GM03348 (cell line): ENCODE measurements at regions not wholly inside any gene's neighbourhood (a gene's known extent, or its start where the extent isn't known, plus 50 kb on each side); places are given as distances from the start of the nearest gene placed in this dataset.

Source experiments
- DNase-seq: peaks from one replicate; pipeline ENCODE4 v3.0.0; 2012; ENCODE audit warnings: low spot score

GRCh38 chr7:38002689-38003088 lies 82.2 kb downstream of the EPDR1 start:
- DNase-seq: no peak

GRCh38 chr7:38006559-38006958 lies 86.1 kb downstream of the EPDR1 start:
- no peak for DNase-seq

DNA sequence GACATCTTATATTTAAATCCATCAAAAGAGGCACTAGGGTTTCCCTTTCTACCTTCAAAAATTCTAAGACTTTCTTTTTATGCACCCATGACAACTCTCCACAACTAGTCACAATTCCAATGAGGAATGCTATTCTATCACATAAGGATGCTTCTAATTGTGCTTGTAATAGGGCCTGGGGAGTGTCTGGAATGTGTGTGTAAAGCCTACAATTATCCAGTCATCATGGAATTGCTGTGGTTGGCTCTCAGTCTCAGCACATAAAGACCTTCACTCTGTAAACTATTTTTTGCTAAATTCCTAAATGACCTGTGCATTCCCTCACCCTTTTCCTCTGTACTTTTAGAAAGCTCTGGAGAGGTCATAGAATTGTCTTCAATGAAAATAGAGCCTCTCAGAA lies 86.7 kb downstream of the EPDR1 start:
- no peak for DNase-seq

DNA sequence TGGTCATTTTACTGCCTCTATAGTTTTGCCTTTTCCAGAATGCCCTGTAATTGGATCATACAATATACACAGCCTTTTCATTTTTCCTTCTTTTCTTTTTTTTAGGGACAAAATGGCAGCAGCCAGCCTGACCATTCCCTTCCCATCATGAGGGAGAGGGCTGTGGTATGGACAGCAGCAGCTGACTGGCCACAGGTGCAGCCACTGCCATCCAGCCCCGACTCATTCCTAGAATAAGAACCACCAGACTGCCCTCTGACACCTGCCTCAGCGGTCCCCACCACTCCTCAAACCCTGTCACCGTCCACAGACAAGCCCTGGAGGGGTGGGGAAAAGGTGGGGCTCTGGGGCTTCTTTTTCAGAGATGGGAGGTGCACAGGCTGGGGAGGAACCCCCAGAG lies 92.8 kb downstream of the EPDR1 start:
- DNase-seq: no peak

GRCh38 chr7:38016567-38016966 lies 96.1 kb downstream of the EPDR1 start:
- no peak for DNase-seq

- no peak for DNase-seq
Observed at GRCh38 chr7:38017320-38017719, 96.9 kb downstream of the EPDR1 start.

DNA sequence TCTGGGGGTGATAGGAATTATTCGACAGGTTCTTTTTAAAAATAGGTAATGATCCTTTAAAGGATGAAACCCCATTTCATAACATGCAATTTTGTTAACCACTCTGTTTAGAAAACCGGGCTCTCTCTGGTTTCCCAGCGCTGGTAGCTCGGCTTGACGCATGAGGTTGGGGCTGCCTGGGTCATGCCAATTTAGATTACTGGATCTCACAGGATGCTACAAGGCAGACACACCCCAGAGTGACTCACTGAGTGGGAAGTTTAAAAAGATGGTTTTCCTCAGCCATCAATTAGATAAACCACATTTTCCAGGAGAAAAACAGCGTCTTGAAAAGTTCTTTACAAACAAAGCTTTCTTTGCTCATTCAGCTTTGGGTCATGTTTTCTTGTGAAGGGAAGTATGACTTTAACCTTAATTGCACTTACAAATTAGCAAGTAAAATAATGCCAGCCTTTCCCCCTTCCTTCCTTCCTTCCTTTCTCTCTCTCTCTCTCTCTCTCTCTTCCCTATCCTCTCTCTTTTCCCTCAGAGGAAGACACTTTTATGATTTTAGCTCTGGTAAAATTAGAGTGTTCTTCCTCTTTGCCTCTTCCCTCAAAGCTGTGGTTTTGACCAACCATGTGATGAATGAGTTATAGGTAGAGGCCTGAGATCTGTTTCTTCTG lies 99.8 kb downstream of the EPDR1 start:
- DNase-seq: no peak

DNA sequence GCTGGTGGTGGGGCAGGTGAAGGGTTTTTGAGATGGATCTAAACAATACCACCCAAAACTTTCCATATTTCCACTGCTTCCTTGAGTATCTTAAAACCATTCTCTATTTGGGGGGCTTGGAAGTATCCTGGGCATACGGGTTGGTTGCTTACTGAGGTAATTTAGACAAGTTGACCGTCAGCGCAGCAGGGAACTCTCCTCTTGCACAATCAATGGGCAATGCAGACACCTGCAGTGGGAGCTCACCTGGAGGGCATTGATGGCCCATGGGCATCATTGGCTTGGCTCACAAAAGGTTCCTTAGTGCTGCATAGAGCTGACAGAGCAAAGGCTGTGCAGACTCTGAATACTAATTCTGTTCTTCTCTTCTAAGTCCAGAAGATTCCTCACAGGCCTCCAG lies 101.5 kb downstream of the EPDR1 start:
- DNase-seq: no peak

DNA sequence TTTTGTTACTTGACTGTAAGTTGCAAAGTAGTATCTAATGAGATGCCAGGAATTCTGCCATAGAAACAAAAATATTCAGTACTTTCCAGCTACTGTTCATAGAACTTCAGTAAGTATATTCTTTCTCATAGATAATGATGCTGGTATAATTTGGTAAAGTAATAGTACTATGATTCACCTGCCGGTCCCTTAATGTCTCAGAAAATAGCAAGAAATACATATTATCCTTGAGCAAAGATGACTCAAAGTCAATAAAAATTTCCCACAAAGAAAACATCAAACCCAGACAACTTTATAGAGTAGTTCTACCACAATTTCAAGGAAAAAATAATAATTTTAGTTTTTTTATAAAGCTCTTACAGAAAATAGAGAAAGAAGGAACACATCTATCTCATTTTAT lies 105.4 kb downstream of the EPDR1 start:
- DNase-seq: no peak

- DNase-seq: no peak
Observed at GRCh38 chr7:38027884-38028455, 107.5 kb downstream of the EPDR1 start.

DNA sequence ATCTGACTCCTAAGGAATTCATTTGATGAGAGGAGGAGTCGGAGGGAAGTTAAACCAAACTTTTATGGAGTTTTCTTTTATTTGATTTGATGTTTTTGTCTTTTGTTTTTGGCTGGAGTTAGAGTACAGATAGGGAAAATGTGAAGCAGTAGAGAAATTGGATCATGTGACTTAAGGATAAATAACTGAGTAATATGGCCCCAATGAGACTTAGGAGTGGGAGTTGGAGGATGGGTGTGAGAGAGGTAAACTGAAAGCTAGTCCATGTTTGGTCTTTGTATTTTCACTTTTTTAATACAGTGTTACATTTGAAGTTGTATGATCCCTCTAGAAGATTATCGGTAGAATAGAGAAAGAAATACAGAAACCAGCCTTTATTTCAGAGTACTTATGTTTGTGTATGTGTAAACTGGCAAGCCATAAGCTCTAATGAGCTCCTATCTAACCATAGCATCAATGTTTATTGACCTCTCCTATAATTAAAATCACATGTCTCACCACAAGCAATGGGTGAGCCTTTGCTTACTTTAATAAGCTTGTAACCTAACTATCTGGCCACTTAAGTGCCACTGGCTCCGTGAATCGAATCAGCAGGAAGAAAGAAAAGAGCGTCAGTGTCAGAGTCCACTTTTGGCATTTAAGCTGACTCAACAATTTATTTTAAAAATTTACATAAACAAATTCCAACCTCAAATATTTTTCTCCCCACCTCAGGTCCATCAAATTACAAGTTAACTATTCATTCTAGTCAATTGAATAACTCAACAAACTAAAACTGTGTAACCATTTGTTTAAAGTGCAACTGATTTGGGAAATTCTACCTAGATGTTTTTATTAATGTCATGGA lies 113.8 kb downstream of the EPDR1 start:
- DNase-seq: no peak

GRCh38 chr7:38040831-38041230 lies 120.4 kb downstream of the EPDR1 start:
- DNase-seq: no peak

- no peak for DNase-seq
Observed at GRCh38 chr7:38049679-38050078, 128.4 kb upstream of the STARD3NL start.

DNA sequence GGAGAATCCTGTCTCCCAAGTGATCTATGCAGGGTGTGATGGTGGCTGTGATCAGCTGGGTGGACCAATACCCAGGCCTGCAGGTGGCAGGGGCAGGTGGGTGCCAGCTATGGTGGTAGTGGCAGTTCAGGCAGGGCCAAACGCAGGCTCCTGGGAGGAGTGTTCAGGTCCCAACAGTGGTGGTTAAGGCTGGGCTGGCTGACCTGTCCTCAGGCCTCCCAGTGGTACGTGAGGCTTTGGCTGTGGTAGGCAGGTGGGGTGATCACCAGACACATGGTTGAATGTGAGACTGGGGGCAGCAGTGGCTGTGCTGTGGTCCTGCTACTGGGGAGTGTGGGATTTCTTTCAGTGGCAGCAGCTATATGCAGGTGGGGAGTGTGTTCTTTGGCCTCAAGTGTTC lies 126.7 kb upstream of the STARD3NL start:
- DNase-seq: no peak

DNA sequence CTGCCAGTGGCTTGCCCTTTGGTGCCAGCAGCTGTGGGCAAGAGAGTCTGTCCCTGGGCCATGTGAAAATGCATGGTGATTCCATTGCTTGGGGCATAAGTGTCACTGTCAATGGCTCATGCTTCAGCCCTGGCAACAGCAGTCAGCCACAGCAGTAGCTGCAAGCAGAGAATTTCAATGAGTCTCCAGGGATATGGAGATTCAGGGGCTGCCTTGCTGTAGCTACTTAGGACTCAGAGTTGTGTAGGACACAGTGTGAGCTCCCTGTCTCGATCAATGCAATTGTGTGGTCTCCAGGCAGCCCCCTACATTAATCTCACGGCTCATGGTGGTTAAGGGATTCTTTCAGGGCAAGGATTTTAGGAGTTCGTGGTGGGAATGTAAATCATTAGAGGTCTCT lies 126.3 kb upstream of the STARD3NL start:
- DNase-seq: no peak

- no peak for DNase-seq
Observed at GRCh38 chr7:38052786-38053185, 125.3 kb upstream of the STARD3NL start.

- no peak for DNase-seq
Observed at GRCh38 chr7:38054199-38054598, 123.8 kb upstream of the STARD3NL start.

DNA sequence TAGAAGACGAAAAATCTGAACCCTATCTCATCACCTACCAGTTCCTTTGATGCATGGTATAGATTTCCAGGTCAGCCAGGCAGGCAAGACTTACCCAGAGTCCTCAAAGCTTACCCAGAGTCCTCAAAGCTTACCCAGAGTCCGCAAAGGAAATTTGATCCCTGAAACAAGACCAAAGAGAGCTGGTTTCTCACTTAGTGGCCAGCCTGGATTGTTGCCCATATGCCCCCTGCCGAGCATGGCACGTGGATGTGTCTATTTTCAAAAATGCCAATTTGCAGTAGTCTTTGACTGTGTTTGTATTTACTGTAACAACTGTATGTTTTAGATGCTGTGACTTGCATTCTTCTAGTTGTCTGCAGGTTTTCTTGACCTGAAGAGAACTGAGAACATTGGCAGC lies 120.2 kb upstream of the STARD3NL start:
- no peak for DNase-seq

DNA sequence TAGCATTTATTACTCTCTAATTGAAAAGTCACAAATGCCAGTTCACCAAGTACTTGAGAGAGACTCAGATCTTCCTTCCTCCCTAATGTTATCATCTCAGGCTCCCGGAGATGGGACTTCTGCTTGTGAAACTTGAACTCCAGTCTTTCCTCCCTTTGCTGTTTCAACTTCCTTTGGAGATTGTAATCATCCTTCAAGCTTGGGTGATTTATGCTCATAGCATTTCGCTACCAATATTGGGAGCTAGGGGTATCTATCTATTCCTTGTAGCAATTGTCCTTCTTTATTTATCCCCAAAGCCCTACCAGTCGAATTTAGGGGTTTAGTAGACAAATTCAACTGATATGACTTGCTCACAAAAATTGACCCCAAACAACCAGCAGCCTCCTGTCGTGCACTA lies 117.9 kb upstream of the STARD3NL start:
- DNase-seq: no peak

- DNase-seq: no peak
Observed at GRCh38 chr7:38060637-38061036, 117.4 kb upstream of the STARD3NL start.

DNA sequence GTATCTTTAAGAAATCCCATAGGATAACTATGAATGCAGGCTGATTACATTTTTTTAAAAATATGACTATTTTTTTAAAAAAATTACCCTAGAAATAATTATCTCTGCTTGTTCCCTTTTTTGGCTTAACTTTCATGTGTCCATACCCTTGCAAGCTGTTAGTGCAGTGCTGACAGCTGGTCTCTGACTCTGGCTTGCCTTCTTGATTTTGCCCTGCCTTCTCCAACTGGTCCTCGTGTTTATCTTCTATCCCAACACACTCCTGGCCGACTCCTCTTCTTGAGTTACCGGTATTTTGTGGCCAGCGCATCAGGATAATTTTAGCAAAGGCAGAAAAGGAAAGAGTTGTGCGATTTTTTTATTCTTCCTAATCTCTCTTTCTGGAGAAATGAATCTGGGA lies 111.7 kb upstream of the STARD3NL start:
- DNase-seq: no peak

DNA sequence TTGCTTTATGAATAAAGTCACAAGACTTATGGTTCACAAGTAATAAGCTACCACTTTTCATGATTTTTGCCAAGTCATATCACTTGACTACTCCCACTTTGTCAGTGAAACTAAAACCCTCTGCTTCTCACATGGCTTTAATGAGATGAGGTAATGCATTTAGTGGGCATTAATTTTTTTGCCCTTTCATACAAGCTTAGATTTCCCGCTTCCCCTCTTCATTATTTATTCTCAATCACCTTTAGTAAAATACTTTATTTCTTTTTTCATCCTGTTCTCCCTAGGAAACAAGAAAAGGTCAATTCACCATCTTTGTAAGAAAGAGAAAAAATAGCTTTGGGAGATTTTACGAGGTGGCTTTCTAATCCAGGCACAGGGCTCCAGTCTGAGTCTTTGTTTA lies 109.6 kb upstream of the STARD3NL start:
- no peak for DNase-seq

- no peak for DNase-seq
Observed at GRCh38 chr7:38069052-38069451, 109.0 kb upstream of the STARD3NL start.
